IPS-18c (cell line): ENCODE measurements at regions not wholly inside any gene's neighbourhood (a gene's known extent, or its start where the extent isn't known, plus 50 kb on each side); places are given as distances from the start of the nearest gene placed in this dataset.

Source experiments
- H3K4me3 ChIP-seq: 2 replicates; pipeline ENCODE4 v1.7.0; 2013; ENCODE audit warnings: low read depth, mild to moderate bottlenecking, low read length, moderate library complexity; ENCODE audit not compliant: insufficient read depth
- H3K9me3 ChIP-seq: one replicate; pipeline ENCODE4 v1.6.1; 2013; ENCODE audit warnings: mild to moderate bottlenecking, low read length, moderate library complexity; ENCODE audit not compliant: control insufficient read depth, insufficient read depth

DNA sequence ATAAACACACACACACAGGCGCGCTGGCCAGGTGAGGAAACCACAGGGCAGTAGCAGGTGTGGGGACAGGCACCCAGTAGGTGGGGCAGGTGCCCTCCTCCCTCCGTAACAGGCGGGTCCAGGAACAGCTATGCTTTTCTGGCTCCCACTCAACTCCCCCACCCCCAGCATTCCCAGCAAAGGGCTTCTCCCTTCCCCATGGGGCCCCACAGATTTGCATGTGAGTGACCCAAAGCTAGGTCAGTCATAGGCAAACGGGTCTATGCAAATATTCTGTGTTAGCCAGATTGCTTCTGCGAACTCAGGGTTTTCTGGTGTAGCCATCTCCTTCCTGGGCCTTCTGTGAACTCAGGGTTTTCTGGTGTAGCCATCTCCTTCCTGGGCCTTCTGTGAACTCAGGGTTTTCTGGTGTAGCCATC lies 114.2 kb downstream of the SIK1 start:
- peak overlapping the region; percentile 3; the same call in 1 of the 2 replicates for H3K4me3 ChIP-seq
- no peaks in the 10 kb centered on the region for H3K9me3 ChIP-seq

DNA sequence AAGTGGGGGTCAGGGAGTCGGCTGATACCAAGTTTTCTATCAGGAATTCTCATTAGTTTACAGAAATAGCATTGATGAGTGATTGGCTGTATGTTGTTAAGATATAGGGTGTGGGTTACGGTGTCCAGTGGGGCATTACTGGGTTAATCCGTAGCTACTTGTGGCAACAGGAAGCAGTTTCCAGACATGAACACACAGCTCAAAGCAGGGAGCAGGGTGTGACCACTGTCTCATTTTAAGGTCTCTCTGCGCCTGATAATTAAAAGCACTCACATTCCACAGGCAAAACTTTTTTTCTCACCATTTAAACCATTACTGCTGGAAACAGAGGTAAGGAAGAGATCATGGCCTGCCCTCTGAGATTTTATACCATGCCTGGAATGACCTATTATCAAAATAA lies 114.9 kb downstream of the SIK1 start:
- Histone ChIP-seq H3K9me3 (no peaks in the 10 kb centered on the region), H3K4me3 (no peak overlapping the region; the same call in 1 of the 2 replicates)

DNA sequence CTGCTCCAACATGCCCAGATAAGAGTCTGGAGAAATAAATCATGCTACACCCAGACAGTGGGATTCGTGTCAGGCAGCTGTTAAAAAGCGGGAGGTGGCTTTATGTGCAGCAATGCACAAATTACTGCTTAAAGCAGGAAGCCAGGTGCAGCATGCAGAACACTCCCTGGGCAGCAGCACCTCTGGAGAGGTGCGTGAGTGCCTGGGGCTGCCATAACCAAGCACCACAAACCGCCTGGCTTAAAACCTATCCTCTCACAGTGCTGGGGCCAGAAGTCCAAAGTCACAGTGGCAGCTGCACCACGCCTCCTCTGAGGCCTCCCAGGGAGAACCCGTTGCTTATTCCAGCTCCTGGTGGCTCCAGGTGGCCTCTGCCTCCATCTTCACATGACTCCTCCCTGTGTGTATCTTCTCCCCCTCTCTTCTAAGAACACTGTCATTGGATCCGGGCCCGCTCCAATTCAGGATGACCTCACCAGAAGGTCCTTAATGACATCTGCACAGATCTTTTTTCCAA lies 115.6 kb downstream of the SIK1 start:
- no peaks in the 10 kb centered on the region for H3K9me3 ChIP-seq
- no peak overlapping the region for H3K4me3 ChIP-seq

DNA sequence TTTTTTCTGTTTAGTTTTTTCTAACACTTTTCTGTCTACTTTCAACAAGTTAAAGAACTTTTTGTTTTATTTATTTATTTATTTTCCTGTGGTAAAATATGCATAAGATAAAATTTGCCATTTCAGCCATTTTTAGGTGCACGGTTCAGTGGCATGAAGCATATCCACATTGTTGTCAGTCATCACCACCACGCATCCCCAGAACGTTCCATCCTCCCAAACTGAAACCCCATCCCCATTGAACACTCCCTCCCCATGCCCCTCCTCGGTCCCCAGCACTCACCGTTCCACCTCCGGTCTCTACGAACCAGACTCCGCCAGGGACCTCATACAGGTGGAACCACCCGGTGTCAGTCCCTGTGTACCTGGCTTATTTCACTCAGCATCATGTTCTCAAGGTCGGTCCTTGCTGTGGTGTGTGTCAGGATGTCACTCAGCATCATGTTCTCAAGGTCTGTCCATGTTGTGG lies 118.1 kb downstream of the SIK1 start:
- no peak overlapping the region for H3K4me3 ChIP-seq
- no peaks in the 10 kb centered on the region for H3K9me3 ChIP-seq

DNA sequence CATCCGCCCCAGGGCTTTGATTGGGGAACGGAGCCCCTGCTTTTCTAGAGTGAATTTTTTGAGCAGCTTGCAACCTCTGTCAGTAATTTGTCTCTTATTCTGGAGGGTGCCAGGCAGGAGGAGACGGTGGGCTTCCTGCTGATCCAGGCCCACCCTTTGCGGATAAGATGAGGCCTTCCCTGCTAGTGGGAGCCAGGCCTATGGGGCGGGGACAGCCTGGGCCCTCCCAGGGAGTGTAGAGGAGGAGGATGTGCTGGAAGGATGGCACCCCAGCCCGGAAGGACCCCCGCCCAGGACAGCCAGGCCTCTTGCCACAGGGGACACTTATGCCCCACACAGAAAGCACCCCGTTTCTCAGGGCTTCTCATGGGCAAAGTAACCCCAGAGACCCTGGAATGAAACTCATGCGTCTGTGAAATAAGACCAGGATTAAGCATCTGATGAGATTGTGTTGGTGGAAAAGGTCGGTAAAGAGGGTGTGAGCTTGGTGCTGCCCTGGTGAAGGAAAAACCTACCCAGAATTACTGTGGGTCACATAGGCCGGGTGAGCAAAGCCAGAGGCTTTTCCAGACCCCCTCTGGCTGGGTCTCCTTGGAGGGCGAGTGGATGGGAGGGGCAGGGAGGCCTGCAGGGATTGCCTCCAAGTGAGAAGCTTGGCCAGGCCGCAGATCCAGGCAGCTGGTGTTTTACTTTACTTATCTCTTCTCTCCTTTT lies 118.7 kb downstream of the SIK1 start:
- no peak overlapping the region for H3K4me3 ChIP-seq
- H3K9me3 ChIP-seq: no peaks in the 10 kb centered on the region

DNA sequence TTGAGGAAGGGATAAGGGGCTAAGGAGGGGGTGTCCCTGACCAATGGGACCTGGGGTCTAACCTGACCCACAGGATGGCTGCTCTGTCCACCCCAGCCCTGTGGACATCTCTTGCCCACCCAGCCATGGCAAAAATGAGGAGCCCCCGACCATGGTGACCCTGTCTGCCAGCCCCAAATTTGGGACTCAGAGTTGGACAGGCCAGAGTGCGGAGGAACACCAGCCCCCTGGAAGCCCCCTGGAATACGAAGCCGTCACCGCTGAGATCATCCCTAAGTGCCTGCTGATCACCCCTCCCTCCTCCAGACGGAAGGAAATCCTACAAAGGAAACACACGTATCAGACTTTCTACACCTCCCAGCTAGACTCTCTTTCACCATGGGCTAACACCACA lies 119.3 kb downstream of the SIK1 start:
- no peaks in the 10 kb centered on the region for H3K9me3 ChIP-seq
- H3K4me3 ChIP-seq: no peak overlapping the region

DNA sequence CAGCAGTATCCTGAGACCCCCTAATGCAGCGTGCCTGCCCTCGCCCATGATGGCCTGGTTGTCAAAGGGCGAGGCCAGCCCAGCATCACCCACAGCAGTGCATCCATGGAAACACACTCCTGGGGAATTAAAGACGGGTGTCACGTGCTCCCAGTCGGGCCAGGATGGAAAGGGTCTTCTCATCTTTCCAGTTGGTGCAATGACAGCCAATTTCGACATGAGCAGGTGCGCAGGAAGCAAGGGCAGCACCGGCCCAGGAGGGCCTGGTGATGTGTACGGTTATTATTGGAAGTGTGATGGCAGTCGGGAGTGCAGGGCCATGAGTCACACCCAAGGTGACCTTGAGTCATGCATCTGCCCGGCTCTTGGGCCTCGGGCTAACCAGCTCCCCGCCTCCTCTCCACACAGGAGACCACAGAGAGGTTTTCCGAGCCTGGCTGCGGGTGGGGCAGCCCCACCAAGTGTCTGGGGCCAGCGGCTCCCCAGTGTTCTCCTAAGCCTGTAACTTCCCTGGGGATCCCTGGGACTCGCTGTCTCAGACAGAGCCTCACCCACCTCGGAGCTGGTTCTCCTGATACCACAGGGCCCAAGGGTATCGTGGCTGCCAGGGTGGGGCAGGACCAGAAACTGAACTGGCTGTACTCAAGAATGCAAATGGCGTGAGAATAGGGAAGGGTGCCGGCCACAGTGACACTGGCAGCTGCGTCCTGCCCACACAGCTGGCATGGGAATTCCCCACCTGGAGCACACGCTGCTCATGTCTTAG lies 119.8 kb downstream of the SIK1 start:
- no peaks in the 10 kb centered on the region for H3K9me3 ChIP-seq
- H3K4me3 ChIP-seq: no peak overlapping the region

DNA sequence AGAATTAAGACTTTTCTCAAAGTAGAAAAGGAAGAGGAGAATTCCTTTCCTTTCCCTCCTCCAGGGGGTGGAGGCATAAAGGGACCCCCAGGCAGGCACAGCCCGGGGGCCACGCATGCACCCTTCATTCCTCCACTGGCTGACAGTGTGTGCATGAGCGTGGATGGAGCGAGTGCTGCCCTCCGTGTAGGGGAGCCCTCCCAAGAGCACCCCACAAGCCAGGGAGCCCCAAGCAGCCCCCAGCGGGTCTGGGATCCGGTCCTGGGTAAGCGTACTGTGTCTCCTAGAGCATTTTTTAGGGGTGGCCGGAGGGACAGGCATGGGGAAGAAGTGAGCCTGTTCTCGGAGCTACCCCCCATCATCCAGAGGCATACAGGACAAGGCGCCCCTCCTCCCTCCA lies 120.5 kb downstream of the SIK1 start:
- no peak overlapping the region for H3K4me3 ChIP-seq

DNA sequence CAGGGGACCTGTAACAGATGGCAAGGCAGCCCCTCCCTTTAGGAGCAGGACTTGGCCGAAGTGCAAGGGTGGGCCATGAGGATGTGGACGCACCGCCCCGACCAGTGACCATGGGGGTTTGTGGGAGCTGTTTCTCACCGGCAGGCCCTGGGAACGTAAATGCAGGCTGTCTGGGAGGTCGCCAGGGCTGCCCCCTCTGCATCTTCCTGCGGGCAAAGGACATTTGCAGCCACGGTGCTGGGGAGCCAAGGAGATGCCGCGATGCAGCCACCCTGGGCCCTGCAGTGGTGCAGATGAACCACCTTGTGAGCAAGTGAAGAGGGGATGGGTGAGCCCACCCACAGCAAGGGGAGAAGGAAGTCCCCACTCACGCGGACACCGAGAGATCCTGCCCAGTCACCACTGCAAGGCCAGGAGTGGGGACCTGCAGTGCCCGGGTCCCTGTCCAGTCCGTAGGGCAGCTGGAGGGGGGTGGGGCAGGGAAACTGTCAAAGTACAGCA lies 121.1 kb downstream of the SIK1 start:
- Histone ChIP-seq H3K4me3 (no peak overlapping the region), H3K9me3 (no peaks in the 10 kb centered on the region)

More for the DNA sequence above, 120.5 kb downstream of the SIK1 start:
- no peaks in the 10 kb centered on the region for H3K9me3 ChIP-seq

DNA sequence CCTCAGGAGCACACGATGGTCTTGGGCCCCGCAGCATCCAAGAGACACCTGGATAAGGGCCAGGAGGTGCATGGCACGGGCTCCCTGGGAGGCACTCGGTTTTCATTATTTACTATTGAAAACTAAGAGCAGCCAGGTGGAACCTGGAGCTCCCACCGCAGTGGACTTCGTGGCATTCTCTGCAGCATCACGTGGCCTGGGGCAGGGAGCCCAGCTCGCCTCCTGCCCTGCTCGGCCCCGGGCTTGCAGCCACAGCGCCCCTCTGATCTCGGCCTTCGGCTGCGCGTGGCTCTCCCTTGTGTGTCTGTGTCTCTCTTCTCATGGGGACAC lies 121.6 kb downstream of the SIK1 start:
- H3K9me3 ChIP-seq: no peaks in the 10 kb centered on the region

DNA sequence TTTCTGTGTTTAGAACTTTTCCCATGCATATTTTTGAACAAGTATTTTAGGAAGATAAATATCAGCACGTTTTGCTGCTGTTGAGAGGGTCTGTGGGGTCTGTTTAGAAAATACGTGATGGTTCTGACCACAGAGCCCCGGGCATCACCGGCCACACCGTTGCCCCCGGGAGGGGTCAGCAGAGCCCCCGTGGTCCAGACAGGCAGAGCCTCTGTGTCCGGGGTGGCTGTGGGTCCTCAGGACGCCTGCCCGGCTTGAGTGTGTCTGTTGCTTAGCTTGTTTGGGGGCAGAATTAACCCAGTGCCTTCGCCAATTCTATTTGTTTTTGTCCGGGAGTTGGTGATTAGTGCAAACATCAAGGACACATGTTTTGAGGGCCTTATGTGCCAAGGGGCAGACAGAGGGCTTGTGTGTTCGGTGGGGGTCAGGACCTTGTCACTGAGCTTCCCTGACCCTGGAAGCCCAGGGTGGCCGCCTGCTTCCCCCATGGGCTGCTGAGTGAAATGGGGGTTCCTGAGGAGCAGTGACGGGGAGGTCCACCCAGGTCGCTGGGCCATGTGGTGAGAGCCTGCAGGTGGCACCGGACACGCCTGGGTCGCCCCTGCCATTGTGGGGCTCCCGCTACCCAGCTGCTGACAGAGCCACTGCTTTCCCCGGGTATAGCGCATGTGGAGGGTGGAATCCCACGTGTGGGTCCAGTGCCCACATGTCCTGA lies 122.2 kb downstream of the SIK1 start:
- H3K9me3 ChIP-seq: no peaks in the 10 kb centered on the region
- no peak overlapping the region for H3K4me3 ChIP-seq

More for the DNA sequence above, 121.6 kb downstream of the SIK1 start:
- no peak overlapping the region for H3K4me3 ChIP-seq

DNA sequence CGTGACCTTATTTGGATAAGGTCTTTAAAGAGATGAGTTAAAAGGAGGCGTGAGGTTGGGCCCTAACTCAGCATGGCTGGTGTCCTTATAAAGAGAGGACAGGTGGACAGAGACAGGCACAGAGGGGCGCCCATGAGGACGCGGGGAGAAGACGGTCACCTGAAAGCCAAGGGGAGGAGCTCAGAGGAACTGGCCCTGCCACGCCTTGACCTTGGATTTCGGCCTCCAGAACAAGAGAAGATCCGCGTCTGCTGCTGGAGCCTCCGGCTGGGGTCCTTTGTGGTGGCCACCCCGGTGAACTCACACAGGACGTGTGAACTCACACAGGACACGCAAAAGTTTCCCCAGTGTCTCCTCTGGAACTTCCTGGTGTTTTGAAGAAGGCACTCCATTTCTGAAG lies 122.7 kb downstream of the SIK1 start:
- Histone ChIP-seq H3K4me3 (no peak overlapping the region), H3K9me3 (no peaks in the 10 kb centered on the region)

DNA sequence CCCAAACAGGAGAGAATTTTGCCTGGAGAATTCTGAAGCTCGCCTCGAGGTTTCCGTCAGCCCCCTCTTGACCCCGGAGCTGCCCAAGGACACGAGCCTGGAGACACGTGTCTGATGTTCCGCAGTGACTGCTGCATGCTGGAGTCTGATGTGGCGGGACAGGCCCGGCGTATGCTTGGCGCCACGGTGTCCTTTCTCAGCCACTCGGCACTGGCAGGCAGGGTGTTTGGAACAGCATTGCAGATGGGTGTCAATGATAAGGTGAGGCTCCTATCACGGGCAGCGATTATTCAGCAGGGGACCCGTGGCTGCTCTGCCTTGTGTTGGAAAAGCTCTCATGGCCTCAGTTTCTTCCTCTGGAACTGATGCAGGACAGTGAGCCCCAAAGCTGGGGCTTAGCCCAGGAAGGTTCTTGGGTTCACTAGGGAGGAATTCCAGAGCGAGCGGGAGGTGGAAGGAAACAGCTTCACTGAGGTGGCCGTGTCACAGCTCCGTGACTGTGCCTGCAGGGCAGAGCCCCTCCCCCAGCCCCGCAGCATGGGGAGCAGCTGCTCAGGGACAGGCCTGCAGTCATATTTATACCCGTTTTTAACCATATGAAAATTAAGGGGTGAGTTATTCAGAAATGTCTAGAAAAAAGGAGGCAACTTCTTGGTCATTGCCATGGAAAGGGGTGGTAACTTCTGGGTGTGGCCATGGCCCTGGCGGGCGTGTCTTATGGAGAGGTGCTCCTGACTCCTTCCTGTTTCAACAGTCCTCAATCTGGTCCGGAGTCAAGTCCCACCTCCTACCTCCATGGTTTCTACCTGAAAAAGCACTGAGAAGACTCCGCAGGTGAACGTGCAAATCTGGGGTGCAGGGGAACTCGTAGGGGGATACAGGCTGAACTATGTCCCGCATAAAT lies 123.4 kb downstream of the SIK1 start:
- H3K9me3 ChIP-seq: no peaks in the 10 kb centered on the region
- H3K4me3 ChIP-seq: no peak overlapping the region

DNA sequence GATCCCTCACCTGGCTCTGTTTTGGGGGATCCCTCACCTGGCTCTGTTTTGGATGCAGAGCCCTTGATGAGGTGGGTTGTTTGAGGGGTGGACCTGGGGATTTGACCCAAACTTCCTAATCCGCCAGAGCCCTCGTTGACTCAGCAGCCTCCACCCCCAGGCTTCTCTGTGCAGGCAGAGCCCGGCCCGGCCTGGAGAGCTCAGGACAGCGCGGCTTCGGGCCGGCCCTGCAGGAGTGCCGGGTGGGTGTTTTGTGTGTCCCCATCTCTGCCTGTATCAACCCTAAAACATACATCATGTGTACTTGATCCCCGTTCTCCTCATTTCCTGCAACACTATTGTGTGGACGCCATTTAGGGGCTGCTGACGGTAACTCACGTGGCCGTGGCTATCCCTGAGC lies 124.2 kb downstream of the SIK1 start:
- no peaks in the 10 kb centered on the region for H3K9me3 ChIP-seq

DNA sequence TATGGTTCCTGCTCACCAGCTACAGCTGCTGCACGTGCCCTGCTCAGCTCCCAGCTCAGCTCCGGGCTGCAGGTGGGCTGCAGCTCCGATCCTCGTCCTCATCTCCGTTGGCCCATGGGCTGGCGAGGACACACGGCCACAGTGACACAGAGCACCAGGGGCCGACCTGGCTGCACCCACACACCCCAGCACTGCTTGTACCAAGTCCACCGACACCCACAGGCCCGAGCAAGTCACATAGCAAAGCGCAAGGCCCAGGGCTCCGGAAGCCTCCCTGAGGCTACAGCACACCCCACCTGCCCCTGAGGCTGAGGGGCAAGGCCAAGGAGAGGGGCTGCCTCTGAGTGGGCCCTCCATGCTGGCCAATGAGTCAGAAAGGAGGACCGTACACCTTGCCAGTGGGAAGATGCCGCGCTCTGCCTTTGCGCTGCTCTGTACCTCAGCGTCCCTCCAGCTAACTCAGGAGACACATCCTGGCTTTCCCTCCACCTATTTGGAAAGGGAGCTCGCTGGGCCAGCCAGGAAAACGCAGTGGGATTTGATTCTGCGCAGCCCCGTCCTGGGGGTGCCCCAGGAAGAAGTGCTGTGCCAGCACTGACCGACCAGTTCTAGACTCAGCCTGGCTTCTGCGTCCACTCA lies 124.8 kb downstream of the SIK1 start:
- Histone ChIP-seq H3K9me3 (no peaks in the 10 kb centered on the region), H3K4me3 (no peak overlapping the region)

More for the DNA sequence above, 124.2 kb downstream of the SIK1 start:
- H3K4me3 ChIP-seq: no peak overlapping the region

DNA sequence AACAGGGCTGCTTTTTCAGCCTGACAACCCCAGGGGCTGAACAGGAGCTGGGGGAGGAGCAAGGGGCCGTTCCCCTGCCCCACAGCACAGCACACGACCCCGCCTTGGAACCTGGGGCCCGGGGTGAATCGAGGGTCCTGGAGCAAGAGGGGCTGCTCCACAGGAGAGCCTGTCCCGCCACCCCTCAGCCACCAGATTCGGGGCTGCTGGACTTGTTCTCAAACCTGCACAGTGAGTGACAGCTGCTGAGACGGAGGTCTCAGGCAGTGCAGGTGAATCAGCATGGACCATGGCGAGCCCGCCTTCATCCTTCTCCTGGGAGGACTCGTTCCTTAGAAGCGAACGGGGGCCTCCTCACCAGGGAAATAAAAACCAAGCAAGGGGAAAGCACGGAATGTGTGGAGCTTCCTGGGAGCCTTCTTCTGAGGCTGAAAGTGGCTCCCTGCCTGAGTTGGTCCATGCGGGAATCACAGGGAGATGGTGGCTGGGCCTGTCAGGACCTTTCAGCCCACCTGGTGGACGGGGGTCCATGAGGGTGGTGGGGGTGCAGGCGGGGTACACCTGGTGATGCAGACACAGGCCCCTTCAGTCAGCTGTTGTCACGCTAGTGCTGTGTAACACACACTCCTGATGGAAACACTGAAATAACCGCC lies 125.4 kb downstream of the SIK1 start:
- H3K9me3 ChIP-seq: no peaks in the 10 kb centered on the region
- H3K4me3 ChIP-seq: no peak overlapping the region
